H1 (cell line): ENCODE measurements at regions not wholly inside any gene's neighbourhood (a gene's known extent, or its start where the extent isn't known, plus 50 kb on each side); places are given as distances from the start of the nearest gene placed in this dataset.

Experiments
- ATF3 ChIP-seq: IDR thresholded peaks from 2 replicates; pipeline ENCODE4 v1.6.1; 2011; ENCODE audit warnings: low read depth, mild to moderate bottlenecking, low read length; ENCODE audit not compliant: insufficient read depth
- BRCA1 ChIP-seq: IDR thresholded peaks from 2 replicates; pipeline ENCODE4 v1.6.1; 2012; ENCODE audit warnings: low read depth, low read length, improper control_type of control experiment
- EP300 ChIP-seq, 2 experiments: IDR thresholded peaks; 1 replicate in 1 of 2; 2 replicates in 1 of 2; pipeline ENCODE4 v1.6.1; 2011 to 2012; ENCODE audit warnings: low read depth in 2 of 2, low read length in 2 of 2, mild to moderate bottlenecking in 2 of 2, borderline replicate concordance in 1 of 2, inconsistent platforms in 1 of 2, moderate library complexity in 1 of 2
- JUN ChIP-seq: IDR thresholded peaks from 2 replicates; pipeline ENCODE4 v1.6.1; 2011; ENCODE audit warnings: low read depth, mild to moderate bottlenecking, improper control_type of control experiment, low read length
- MAFK ChIP-seq: IDR thresholded peaks from 2 replicates; pipeline ENCODE4 v1.6.1; 2012; ENCODE audit warnings: low read depth, mild to moderate bottlenecking, improper control_type of control experiment, low read length
- NRF1 ChIP-seq: IDR thresholded peaks from 2 replicates; pipeline ENCODE4 v1.6.1; 2011; ENCODE audit warnings: mild to moderate bottlenecking, low read depth, low read length, improper control_type of control experiment
- POLR2A ChIP-seq, 2 experiments: IDR thresholded peaks; 1 replicate in 1 of 2; 2 replicates in 1 of 2; pipeline ENCODE4 v1.6.1; 2011; ENCODE audit warnings: low read depth in 2 of 2, low read length in 2 of 2, mild to moderate bottlenecking in 2 of 2; ENCODE audit errors: control extremely low read depth in 1 of 2
- POLR2AphosphoS5 ChIP-seq: IDR thresholded peaks from 2 replicates; pipeline ENCODE4 v1.6.1; 2011; ENCODE audit warnings: low read depth, low read length
- RAD21 ChIP-seq, 2 experiments: IDR thresholded peaks in 1 of 2; conservative IDR thresholded peaks in 1 of 2; 2 replicates each; pipeline ENCODE4 v1.6.1; 2011; ENCODE audit warnings: low read depth in 2 of 2, low read length in 2 of 2, improper control_type of control experiment in 1 of 2, inconsistent platforms in 1 of 2, mild to moderate bottlenecking in 1 of 2, moderate library complexity in 1 of 2
- SIN3A ChIP-seq, 2 experiments: IDR thresholded peaks in 1 of 2; conservative IDR thresholded peaks in 1 of 2; 2 replicates each; pipeline ENCODE4 v1.6.1; 2011 to 2012; ENCODE audit warnings: low read length in 2 of 2, improper control_type of control experiment in 1 of 2, low read depth in 1 of 2, mild to moderate bottlenecking in 1 of 2
- USF2 ChIP-seq: IDR thresholded peaks from 2 replicates; pipeline ENCODE4 v1.6.1; 2011; ENCODE audit warnings: low read length, improper control_type of control experiment
- YY1 ChIP-seq: IDR thresholded peaks from 2 replicates; pipeline ENCODE4 v1.6.1; 2011; ENCODE audit warnings: low read depth, mild to moderate bottlenecking, low read length
- ZNF274 ChIP-seq: IDR thresholded peaks from 2 replicates; pipeline ENCODE4 v1.7.0; 2012; ENCODE audit warnings: low read length, borderline replicate concordance; ENCODE audit errors: extremely low read depth
- TF ChIP-seq, protein P1 (sequence below), 3 experiments: IDR thresholded peaks; 1 replicate in 2 of 3; 2 replicates in 1 of 3; pipeline versions ENCODE4 v1.5.1 to v1.6.1; 2011; ENCODE audit warnings: low read length in 3 of 3, mild to moderate bottlenecking in 3 of 3, inconsistent platforms in 2 of 3, low read depth in 1 of 3, moderate library complexity in 1 of 3; ENCODE audit not compliant: insufficient read depth in 1 of 3; ENCODE audit errors: control extremely low read depth in 1 of 3

DNA sequence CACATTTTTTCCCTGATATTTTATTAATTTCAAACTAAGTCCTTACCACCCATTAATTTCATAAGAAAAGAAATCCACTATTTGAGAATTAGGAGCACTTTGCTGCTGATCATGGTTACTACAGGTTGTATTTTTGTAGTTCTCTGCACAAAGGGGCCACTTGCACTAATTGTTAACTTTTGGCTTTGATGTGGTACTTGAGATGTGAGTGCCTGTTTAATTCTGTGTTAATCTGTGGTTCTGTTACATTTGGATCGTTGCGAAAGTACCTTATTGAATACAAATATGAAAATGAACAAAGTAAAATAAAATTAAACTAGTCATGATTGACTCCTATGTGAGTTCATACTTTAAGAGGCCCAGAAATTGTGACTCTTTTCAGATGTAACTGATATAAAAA lies 374.9 kb upstream of the RGS6 start:
- TF ChIP-seq SIN3A (conservative IDR thresholded peaks at IDR 0.05 in 1 of 2, IDR thresholded peaks at IDR 0.05 in 1 of 2; ENCODE audit: low read depth in 1 of 2, low read length in 2 of 2): no peak
- no peak for TF ChIP-seq RAD21 (IDR thresholded peaks at IDR 0.05 in 1 of 2, conservative IDR thresholded peaks at IDR 0.05 in 1 of 2; ENCODE audit: low read depth in 2 of 2, low read length in 2 of 2)
- TF ChIP-seq NRF1: no peak
- no peak for TF ChIP-seq ATF3
- TF ChIP-seq, protein P1, sequence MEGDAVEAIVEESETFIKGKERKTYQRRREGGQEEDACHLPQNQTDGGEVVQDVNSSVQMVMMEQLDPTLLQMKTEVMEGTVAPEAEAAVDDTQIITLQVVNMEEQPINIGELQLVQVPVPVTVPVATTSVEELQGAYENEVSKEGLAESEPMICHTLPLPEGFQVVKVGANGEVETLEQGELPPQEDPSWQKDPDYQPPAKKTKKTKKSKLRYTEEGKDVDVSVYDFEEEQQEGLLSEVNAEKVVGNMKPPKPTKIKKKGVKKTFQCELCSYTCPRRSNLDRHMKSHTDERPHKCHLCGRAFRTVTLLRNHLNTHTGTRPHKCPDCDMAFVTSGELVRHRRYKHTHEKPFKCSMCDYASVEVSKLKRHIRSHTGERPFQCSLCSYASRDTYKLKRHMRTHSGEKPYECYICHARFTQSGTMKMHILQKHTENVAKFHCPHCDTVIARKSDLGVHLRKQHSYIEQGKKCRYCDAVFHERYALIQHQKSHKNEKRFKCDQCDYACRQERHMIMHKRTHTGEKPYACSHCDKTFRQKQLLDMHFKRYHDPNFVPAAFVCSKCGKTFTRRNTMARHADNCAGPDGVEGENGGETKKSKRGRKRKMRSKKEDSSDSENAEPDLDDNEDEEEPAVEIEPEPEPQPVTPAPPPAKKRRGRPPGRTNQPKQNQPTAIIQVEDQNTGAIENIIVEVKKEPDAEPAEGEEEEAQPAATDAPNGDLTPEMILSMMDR (IDR thresholded peaks at IDR 0.05; ENCODE audit: control extremely low read depth in 1 of 3, insufficient read depth in 1 of 3, low read depth in 1 of 3, low read length in 3 of 3): no peak
- TF ChIP-seq POLR2A (IDR thresholded peaks at IDR 0.05; ENCODE audit: control extremely low read depth in 1 of 2, low read depth in 2 of 2, low read length in 2 of 2): no peak
- TF ChIP-seq ZNF274: no peak
- TF ChIP-seq YY1: no peak
- TF ChIP-seq JUN: no peak
- no peak for TF ChIP-seq POLR2AphosphoS5
- TF ChIP-seq BRCA1: no peak
- no peak for TF ChIP-seq USF2
- no peak for TF ChIP-seq EP300 (IDR thresholded peaks at IDR 0.05; ENCODE audit: borderline replicate concordance in 1 of 2, low read depth in 2 of 2, low read length in 2 of 2)
- TF ChIP-seq MAFK: no peak
